Bronchial epithelial cell (primary cell): ENCODE measurements at regions not wholly inside any gene's neighbourhood (a gene's known extent, or its start where the extent isn't known, plus 50 kb on each side); places are given as distances from the start of the nearest gene placed in this dataset.

ENCODE experiments used
- DNase-seq: peaks from one replicate; pipeline ENCODE4 v3.0.0-alpha.2; 2010; ENCODE audit warnings: low read depth
- FAIRE-seq: peaks from 2 replicates; lab custom pipeline; 2011; peaks lifted over from hg19 to GRCh38; lab: Jason Lieb, UNC
- H3K27me3 ChIP-seq: 2 replicates; pipeline ENCODE4 v1.5.1; 2011; ENCODE audit warnings: low read length; ENCODE audit not compliant: control insufficient read depth, insufficient read depth
- H3K36me3 ChIP-seq: 2 replicates; pipeline ENCODE4 v1.5.1; 2011; ENCODE audit warnings: low read length; ENCODE audit not compliant: control insufficient read depth, insufficient read depth
- H3K4me3 ChIP-seq: 2 replicates; pipeline ENCODE4 v1.5.1; 2011; ENCODE audit warnings: mild to moderate bottlenecking, low read depth, low read length, control low read depth
- CTCF ChIP-seq: IDR thresholded peaks from 2 replicates; pipeline ENCODE4 v1.5.1; 2011; ENCODE audit warnings: mild to moderate bottlenecking, moderate library complexity, low read length, control low read depth, inconsistent platforms; ENCODE audit not compliant: insufficient read depth, severe bottlenecking

GRCh38 chr18:78393086-78393862 lies 586.3 kb upstream of the SALL3 start:
- DNase-seq: no peak
- H3K27me3 ChIP-seq: no peaks in the 10 kb centered on the region
- no peak for TF ChIP-seq CTCF
- no peak overlapping the region for H3K4me3 ChIP-seq
- FAIRE-seq: no peak
- H3K36me3 ChIP-seq: no peaks in the 10 kb centered on the region

- H3K27me3 ChIP-seq: no peaks in the 10 kb centered on the region
- no peaks in the 10 kb centered on the region for H3K36me3 ChIP-seq
- H3K4me3 ChIP-seq: no peak overlapping the region
- TF ChIP-seq CTCF: no peak
- FAIRE-seq: no peak
- no peak for DNase-seq
Observed at GRCh38 chr18:78396077-78396476, 583.5 kb upstream of the SALL3 start.

- FAIRE-seq (no peak), DNase-seq (no peak)
- H3K27me3 ChIP-seq: no peaks in the 10 kb centered on the region
- TF ChIP-seq CTCF: no peak
- no peaks in the 10 kb centered on the region for H3K36me3 ChIP-seq
- no peak overlapping the region for H3K4me3 ChIP-seq
Observed at GRCh38 chr18:78396756-78397155, 582.9 kb upstream of the SALL3 start.

- TF ChIP-seq CTCF: no peak
- FAIRE-seq: no peak
- H3K36me3 ChIP-seq: no peaks in the 10 kb centered on the region
- no peak for DNase-seq
- H3K27me3 ChIP-seq: no peaks in the 10 kb centered on the region
- no peak overlapping the region for H3K4me3 ChIP-seq
Observed at GRCh38 chr18:78399992-78400503, 579.6 kb upstream of the SALL3 start.

GRCh38 chr18:78402440-78402839 lies 577.2 kb upstream of the SALL3 start:
- Histone ChIP-seq H3K27me3 (no peaks in the 10 kb centered on the region), H3K36me3 (no peaks in the 10 kb centered on the region), H3K4me3 (no peak overlapping the region)
- TF ChIP-seq CTCF: no peak
- no peak for DNase-seq
- FAIRE-seq: peak; percentile 92
